NCI-H524 (cell line): ENCODE measurements at regions not wholly inside any gene's neighbourhood (a gene's known extent, or its start where the extent isn't known, plus 50 kb on each side); places are given as distances from the start of the nearest gene placed in this dataset.

Source experiments
- DNase-seq, 2 experiments: peaks; one replicate each; lab custom pipeline; 2025; lab: John Stamatoyannopoulos, UW

DNA sequence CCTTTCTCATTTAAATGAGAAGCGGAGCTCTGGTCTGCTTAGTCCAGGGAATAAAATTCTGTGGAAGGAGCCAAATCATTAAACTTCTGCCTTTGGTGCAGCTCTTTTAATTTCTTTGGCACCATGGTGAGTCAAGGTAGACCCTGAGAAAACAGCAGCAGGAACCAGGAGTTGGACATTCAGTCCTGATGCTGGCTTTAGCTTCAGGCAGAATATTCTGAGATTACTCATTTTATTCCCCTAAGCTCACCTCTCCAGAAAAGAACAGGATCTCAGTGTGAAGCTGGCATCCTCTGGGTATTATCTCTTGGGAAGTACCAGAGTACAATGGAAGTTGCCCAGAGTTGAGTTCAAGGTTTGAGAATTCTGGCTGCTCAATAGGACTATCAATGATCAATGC, 211.6 kb upstream of the NRP1 start:
- DNase-seq, result no peak

DNA sequence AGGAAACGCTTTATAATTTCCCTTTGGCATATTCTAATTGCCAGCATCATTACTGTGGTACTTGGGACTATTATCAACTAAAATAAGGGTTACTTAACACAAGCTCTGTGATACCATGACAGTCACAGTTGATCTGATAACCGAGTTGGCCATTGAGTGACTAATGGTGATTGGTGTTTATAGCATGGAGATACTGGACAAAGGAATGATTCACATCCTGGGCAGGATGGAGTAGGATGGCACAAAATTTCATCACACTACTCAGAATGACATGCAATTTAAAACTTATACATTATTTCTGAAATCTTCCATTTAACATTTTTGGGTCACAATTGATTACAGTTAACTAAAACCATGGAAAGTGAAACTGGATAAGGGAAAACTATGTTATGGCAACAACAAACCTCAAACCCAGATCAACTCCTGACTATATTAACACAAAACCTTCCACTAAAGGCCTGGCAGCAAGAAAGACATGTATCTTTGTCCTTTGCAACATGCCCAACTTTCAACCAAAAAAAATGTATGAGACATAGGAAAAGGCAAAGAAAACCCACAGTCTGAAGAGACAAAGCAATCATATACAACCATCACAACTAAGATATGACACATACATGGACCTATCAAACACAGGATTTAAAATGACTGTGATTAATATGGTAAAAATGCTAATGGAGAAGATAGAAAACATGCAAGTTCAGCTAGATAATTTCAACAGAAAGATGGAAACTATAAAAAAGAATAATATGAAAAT, 208.5 kb upstream of the NRP1 start:
- DNase-seq, result no peak

- no peak for DNase-seq
Measured at GRCh38 chr10:33539116-33539515, 204.6 kb upstream of the NRP1 start.

DNA sequence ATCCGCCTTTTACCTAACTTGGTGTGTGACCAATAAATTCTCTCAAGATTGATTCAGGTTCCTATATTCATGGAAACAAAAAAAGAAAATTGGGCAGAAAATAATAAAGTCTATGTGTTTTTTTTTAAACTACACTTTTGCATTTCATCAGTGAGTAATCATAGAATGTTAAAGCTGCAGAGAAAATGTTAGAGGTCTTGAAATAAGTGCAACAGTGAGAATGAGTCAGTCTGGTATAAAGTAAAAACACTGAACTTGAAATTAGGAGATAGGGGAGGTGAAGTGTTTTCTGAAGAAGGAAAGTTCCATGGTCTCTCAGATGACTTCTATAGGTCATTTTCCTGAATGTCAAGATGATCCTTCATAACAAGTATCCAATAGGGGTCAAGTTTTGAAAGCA, 202.6 kb upstream of the NRP1 start:
- no peak for DNase-seq

GRCh38 chr10:33536508-33536907, 202.0 kb upstream of the NRP1 start:
- no peak for DNase-seq

- DNase-seq, result no peak
Measured at GRCh38 chr10:33535866-33536265, 201.4 kb upstream of the NRP1 start.

- no peak for DNase-seq
Measured at GRCh38 chr10:33534416-33534815, 199.9 kb upstream of the NRP1 start.

GRCh38 chr10:33533612-33534011, 199.1 kb upstream of the NRP1 start:
- no peak for DNase-seq

DNA sequence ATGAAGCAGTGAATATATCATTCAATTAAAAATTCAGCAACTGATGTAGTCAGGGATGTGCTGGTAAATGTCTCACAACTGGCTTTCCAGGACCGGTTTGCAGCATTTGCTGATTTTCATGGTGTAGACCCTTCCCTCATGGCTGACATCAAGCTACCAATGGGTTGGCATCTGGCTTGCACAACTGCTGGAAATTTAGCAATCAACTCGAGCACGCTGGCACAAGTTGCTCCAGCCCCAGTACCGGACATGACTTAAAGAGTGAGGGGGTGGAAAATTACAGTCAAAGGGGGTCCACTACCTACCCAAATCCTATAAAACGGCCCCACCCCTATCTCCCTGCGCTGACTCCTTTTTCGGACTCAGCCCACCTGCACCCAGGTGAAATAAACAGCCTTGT, 198.4 kb upstream of the NRP1 start:
- no peak for DNase-seq

DNA sequence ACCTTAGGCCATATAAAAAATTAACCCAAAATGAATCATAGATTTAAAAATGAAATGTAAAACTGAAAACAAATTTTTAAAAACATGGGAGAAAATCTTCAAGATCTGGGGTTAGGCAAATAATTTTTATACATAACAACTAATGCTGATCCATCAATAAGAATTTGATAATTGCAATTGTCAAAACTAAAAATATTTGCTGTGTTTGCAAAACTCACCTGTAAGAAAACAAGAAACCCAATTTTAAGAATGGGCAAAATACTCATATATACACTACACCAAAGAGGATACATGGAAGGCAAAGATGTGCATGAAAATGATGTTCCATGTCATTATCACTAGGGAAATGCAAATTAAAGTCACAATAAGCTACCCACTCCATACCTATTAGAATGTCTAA, 194.8 kb upstream of the NRP1 start:
- no peak for DNase-seq

- no peak for DNase-seq
Measured at GRCh38 chr10:33524966-33525365, 190.5 kb upstream of the NRP1 start.

GRCh38 chr10:33524041-33524440, 189.6 kb upstream of the NRP1 start:
- DNase-seq, result no peak

- DNase-seq, result no peak
Measured at GRCh38 chr10:33523236-33523792, 188.8 kb upstream of the NRP1 start.

DNA sequence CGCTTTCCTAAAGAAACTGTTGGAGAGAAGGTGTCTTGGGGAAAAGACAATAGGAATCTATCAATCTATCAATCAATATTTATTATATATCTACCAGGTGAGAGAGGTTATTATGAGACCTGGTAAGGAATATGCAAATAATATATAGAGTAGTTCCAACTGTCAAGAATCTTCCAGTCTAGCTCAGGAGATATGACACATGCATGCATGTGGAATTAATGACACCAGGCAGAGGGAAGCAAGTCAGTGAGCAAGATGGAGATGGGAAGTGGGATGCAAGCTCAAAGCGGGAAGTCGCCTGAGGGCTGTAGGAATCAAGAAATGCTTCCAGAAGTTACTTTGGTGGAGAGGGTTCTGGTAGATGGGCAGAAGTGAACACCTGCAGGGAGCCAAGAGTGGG, 187.4 kb upstream of the NRP1 start:
- no peak for DNase-seq

DNA sequence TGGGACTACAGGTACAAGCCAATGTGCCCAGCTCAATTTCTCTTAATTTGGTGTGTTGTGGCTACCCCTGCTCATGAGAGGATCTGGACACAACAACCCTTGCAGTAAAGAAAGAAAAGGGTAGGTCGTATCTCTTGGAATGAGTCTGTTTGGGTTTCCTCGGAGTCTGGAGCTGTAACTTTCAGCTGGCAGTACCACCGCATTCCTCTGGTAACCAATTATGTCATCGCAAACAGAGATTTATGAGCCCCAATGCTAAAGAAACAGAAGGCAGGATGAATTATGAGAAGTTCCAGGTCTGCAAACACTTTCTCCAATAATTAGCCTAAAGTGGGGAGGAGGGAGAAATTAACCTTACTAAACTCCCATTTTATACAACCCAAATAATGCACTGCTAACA, 186.6 kb upstream of the NRP1 start:
- no peak for DNase-seq

DNA sequence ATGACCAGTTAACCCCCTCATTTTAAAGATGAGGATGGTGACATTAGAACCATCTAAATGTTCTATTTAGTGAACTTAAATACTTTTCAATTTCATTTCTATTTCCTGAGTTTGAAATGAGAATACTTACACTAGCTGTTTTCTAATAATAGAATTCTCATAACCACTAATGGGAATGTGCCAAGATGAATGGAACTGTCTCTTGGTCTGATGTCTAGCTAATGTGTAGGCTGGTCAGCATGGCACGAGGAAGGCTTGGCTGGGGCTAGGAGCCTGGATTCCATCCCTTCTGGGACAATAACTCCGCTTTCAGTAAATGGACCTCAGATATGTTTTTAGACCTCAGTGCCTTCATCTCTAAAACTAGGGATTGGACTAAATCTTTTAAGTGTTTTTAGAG, 185.8 kb upstream of the NRP1 start:
- DNase-seq, result no peak

GRCh38 chr10:33519130-33519860, 184.8 kb upstream of the NRP1 start:
- no peak for DNase-seq

GRCh38 chr10:33510206-33510605, 175.7 kb upstream of the NRP1 start:
- DNase-seq, result no peak

DNA sequence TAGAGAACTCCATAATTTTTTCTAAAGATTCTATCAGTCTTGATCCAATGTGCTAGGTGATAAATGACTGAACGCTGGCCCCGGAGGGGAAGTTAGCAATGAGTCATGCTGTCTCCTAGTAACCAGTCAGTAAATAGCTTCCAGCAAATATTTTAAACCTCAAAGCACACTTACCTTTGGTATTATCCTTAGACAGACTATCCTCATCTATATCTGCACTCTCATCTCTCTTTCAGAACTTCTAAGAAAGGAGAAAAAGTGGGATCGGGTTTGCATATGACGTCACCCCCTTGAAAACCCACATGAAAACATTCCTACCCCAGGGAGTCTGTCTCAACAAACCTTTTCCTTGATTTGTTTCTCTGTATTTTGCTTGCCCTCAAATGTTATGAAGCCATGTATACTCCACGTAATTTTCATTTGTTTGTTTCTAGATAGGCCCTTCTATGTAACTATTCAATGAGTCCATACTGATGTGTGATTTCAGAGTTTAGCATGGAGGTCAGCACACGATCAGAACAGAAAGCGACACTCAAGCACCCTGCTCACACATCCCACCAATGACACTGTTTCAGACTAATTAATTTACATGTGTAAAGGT, 174.9 kb upstream of the NRP1 start:
- DNase-seq, result no peak

- no peak for DNase-seq
Measured at GRCh38 chr10:33507662-33508425, 173.4 kb upstream of the NRP1 start.

DNA sequence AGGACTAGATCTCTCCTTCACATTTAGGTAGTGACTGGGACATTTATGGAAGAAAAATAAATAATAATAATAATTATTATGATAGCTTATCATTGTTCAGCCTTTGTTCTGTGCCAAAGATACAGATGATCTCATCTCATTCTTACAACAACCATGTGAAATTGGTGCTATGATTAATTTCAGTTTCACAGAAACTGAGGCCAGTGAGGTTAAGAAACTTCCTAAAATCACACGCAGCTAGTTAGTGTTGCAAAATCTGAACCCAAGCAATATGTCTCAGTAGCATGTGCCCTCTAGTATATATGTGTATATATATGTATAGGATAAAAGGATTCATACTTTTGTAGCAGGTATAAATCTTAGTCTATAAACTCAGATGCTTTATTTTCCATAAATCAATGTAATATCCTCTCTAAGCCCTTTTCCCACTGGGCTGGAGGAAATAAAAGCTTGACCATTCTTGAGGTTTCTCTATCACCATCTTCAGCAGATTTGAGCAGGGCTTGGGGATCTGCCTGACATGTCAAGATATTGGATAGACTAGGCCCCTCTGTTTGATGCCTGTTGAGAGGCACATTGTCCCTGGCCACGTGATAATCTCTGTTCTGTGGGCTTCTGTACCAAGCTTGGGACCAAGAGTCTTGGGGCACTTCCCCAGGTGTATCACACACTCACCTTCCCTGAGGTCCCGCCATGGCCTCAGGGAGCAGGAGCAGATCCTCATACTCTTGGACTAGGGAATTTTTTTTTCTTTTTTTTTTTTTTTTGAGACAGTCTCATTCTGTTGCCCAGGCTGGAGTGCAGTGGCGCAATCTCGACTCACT, 172.6 kb upstream of the NRP1 start:
- DNase-seq, result no peak
